NCI-H2227 (cell line): ENCODE measurements at regions not wholly inside any gene's neighbourhood (a gene's known extent, or its start where the extent isn't known, plus 50 kb on each side); places are given as distances from the start of the nearest gene placed in this dataset.

Source experiments
- DNase-seq: peaks from one replicate; lab custom pipeline; 2025; ENCODE audit not compliant: unreplicated experiment; lab: John Stamatoyannopoulos, UW

GRCh38 chr3:78398401-78398800, 1358.5 kb downstream of the ROBO2 start:
- no peak for DNase-seq

GRCh38 chr3:78402720-78403119, 1362.8 kb downstream of the ROBO2 start:
- no peak for DNase-seq

- no peak for DNase-seq
Measured at GRCh38 chr3:78405745-78406144, 1362.1 kb downstream of the ROBO1 start.

- no peak for DNase-seq
Measured at GRCh38 chr3:78406396-78406795, 1361.4 kb downstream of the ROBO1 start.

- DNase-seq = no peak
Measured at GRCh38 chr3:78410077-78410476, 1357.7 kb downstream of the ROBO1 start.

GRCh38 chr3:78414261-78414660, 1353.5 kb downstream of the ROBO1 start:
- no peak for DNase-seq

GRCh38 chr3:78420611-78421010, 1347.2 kb downstream of the ROBO1 start:
- DNase-seq = no peak

GRCh38 chr3:78421247-78421966, 1346.4 kb downstream of the ROBO1 start:
- no peak for DNase-seq

GRCh38 chr3:78424656-78425055, 1343.1 kb downstream of the ROBO1 start:
- DNase-seq = no peak

- DNase-seq = no peak
Measured at GRCh38 chr3:78426454-78426853, 1341.3 kb downstream of the ROBO1 start.

GRCh38 chr3:78427303-78427702, 1340.5 kb downstream of the ROBO1 start:
- no peak for DNase-seq

GRCh38 chr3:78430741-78431140, 1337.1 kb downstream of the ROBO1 start:
- DNase-seq = no peak

GRCh38 chr3:78434801-78435200, 1333.0 kb downstream of the ROBO1 start:
- no peak for DNase-seq

- DNase-seq = no peak
Measured at GRCh38 chr3:78455166-78455565, 1312.6 kb downstream of the ROBO1 start.

GRCh38 chr3:78455712-78456433, 1311.9 kb downstream of the ROBO1 start:
- no peak for DNase-seq

GRCh38 chr3:78459796-78460195, 1308.0 kb downstream of the ROBO1 start:
- no peak for DNase-seq

- DNase-seq = no peak
Measured at GRCh38 chr3:78462021-78462420, 1305.8 kb downstream of the ROBO1 start.

- no peak for DNase-seq
Measured at GRCh38 chr3:78476076-78476475, 1291.7 kb downstream of the ROBO1 start.

GRCh38 chr3:78481050-78481449, 1286.7 kb downstream of the ROBO1 start:
- no peak for DNase-seq

- no peak for DNase-seq
Measured at GRCh38 chr3:78483090-78483489, 1284.7 kb downstream of the ROBO1 start.

- DNase-seq = no peak
Measured at GRCh38 chr3:78494851-78495250, 1272.9 kb downstream of the ROBO1 start.

- no peak for DNase-seq
Measured at GRCh38 chr3:78495301-78495700, 1272.5 kb downstream of the ROBO1 start.

GRCh38 chr3:78496501-78496900, 1271.3 kb downstream of the ROBO1 start:
- peak; percentile 32 for DNase-seq
